ENCODE measurements at regions not wholly inside any gene's neighbourhood (a gene's known extent, or its start where the extent isn't known, plus 50 kb on each side); places are given as distances from the start of the nearest gene placed in this dataset.
"Not testable (repeated sequence)": the region's sequence is repeated elsewhere in the genome, so short reads cannot be mapped to it uniquely, and the experiment has no call there.

GRCh38 chr2:111429353-111429752 lies 308.6 kb downstream of the BCL2L11 start:
- H3K36me3 ChIP-seq (ENCODE audit: control insufficient read depth in 1 of 2, insufficient read depth in 2 of 2, low read length in 2 of 2); BruUV-seq (replicated peaks); H3K4me2 ChIP-seq (ENCODE audit: low read length); H3K4me1 ChIP-seq (ENCODE audit: control insufficient read depth in 1 of 2, insufficient read depth in 2 of 2, low read length in 2 of 2); H3K9me3 ChIP-seq (ENCODE audit: control insufficient read depth in 1 of 2, insufficient read depth in 1 of 2, low read depth in 1 of 2, low read length in 2 of 2); H3K9me2 ChIP-seq (ENCODE audit: insufficient read depth); DNase-seq (ENCODE audit: low read depth, low spot score); H3K9ac ChIP-seq (ENCODE audit: low read length); H3K4me3 ChIP-seq (replicated peaks in 1 of 2; ENCODE audit: low read depth in 1 of 2, low read length in 2 of 2); H4K20me1 ChIP-seq (ENCODE audit: insufficient read depth); H3K27ac ChIP-seq (ENCODE audit: low read depth, low read length); POLR2A ChIA-PET; CTCF ChIA-PET; ATAC-seq; RAD21 ChIA-PET (ENCODE audit: low non-redundant PET in 1 of 2, low total read pairs in 2 of 2, uncharacterized antibody in 2 of 2, unreplicated experiment in 2 of 2); H2AFZ ChIP-seq (ENCODE audit: low read depth, low read length, poor library complexity, severe bottlenecking); intact Hi-C loops (cut with micrococcal nuclease); H3K27me3 ChIP-seq (ENCODE audit: insufficient read depth, low read length): not testable (repeated sequence)
- peaks cover 15% of the 10 kb centered on the region; the same call in 1 of the 2 replicates for H3K79me2 ChIP-seq (ENCODE audit: insufficient read depth, low read length)

GRCh38 chr2:111430817-111431661 lies 310.3 kb downstream of the BCL2L11 start:
- H3K9me3 ChIP-seq (ENCODE audit: control insufficient read depth in 1 of 2, insufficient read depth in 1 of 2, low read depth in 1 of 2, low read length in 2 of 2); H3K36me3 ChIP-seq (ENCODE audit: control insufficient read depth in 1 of 2, insufficient read depth in 2 of 2, low read length in 2 of 2); H2AFZ ChIP-seq (ENCODE audit: low read depth, low read length, poor library complexity, severe bottlenecking); CTCF ChIA-PET; H3K27me3 ChIP-seq (ENCODE audit: insufficient read depth, low read length); H3K4me2 ChIP-seq (ENCODE audit: low read length); H3K9me2 ChIP-seq (ENCODE audit: insufficient read depth); POLR2A ChIA-PET; intact Hi-C loops (cut with micrococcal nuclease); H3K4me1 ChIP-seq (ENCODE audit: control insufficient read depth in 1 of 2, insufficient read depth in 2 of 2, low read length in 2 of 2); H3K27ac ChIP-seq (ENCODE audit: low read depth, low read length); H3K4me3 ChIP-seq (replicated peaks in 1 of 2; ENCODE audit: low read depth in 1 of 2, low read length in 2 of 2); ATAC-seq; H4K20me1 ChIP-seq (ENCODE audit: insufficient read depth); H3K9ac ChIP-seq (ENCODE audit: low read length); BruUV-seq (replicated peaks); DNase-seq (ENCODE audit: low read depth, low spot score); RAD21 ChIA-PET (ENCODE audit: low non-redundant PET in 1 of 2, low total read pairs in 2 of 2, uncharacterized antibody in 2 of 2, unreplicated experiment in 2 of 2): not testable (repeated sequence)
- peaks cover 18% of the 10 kb centered on the region; the same call in 1 of the 2 replicates for H3K79me2 ChIP-seq (ENCODE audit: insufficient read depth, low read length)

GRCh38 chr2:111432423-111432822 lies 311.7 kb downstream of the BCL2L11 start:
- H3K27ac ChIP-seq (ENCODE audit: low read depth, low read length); DNase-seq (ENCODE audit: low read depth, low spot score); H3K4me1 ChIP-seq (ENCODE audit: control insufficient read depth in 1 of 2, insufficient read depth in 2 of 2, low read length in 2 of 2); H4K20me1 ChIP-seq (ENCODE audit: insufficient read depth); H2AFZ ChIP-seq (ENCODE audit: low read depth, low read length, poor library complexity, severe bottlenecking); H3K9me2 ChIP-seq (ENCODE audit: insufficient read depth); ATAC-seq; H3K4me2 ChIP-seq (ENCODE audit: low read length); H3K27me3 ChIP-seq (ENCODE audit: insufficient read depth, low read length); CTCF ChIA-PET; H3K9me3 ChIP-seq (ENCODE audit: control insufficient read depth in 1 of 2, insufficient read depth in 1 of 2, low read depth in 1 of 2, low read length in 2 of 2); H3K4me3 ChIP-seq (replicated peaks in 1 of 2; ENCODE audit: low read depth in 1 of 2, low read length in 2 of 2); intact Hi-C loops (cut with micrococcal nuclease); RAD21 ChIA-PET (ENCODE audit: low non-redundant PET in 1 of 2, low total read pairs in 2 of 2, uncharacterized antibody in 2 of 2, unreplicated experiment in 2 of 2); H3K36me3 ChIP-seq (ENCODE audit: control insufficient read depth in 1 of 2, insufficient read depth in 2 of 2, low read length in 2 of 2); BruUV-seq (replicated peaks); H3K9ac ChIP-seq (ENCODE audit: low read length); POLR2A ChIA-PET: not testable (repeated sequence)
- peaks cover 15% of the 10 kb centered on the region; the same call in 1 of the 2 replicates for H3K79me2 ChIP-seq (ENCODE audit: insufficient read depth, low read length)

GRCh38 chr2:111432916-111433499 lies 312.3 kb downstream of the BCL2L11 start:
- intact Hi-C loops (cut with micrococcal nuclease); ATAC-seq; H3K9me3 ChIP-seq (ENCODE audit: control insufficient read depth in 1 of 2, insufficient read depth in 1 of 2, low read depth in 1 of 2, low read length in 2 of 2); POLR2A ChIA-PET; H4K20me1 ChIP-seq (ENCODE audit: insufficient read depth); RAD21 ChIA-PET (ENCODE audit: low non-redundant PET in 1 of 2, low total read pairs in 2 of 2, uncharacterized antibody in 2 of 2, unreplicated experiment in 2 of 2); BruUV-seq (replicated peaks); DNase-seq (ENCODE audit: low read depth, low spot score); CTCF ChIA-PET; H3K4me2 ChIP-seq (ENCODE audit: low read length); H3K4me3 ChIP-seq (replicated peaks in 1 of 2; ENCODE audit: low read depth in 1 of 2, low read length in 2 of 2); H3K9ac ChIP-seq (ENCODE audit: low read length); H3K4me1 ChIP-seq (ENCODE audit: control insufficient read depth in 1 of 2, insufficient read depth in 2 of 2, low read length in 2 of 2); H3K9me2 ChIP-seq (ENCODE audit: insufficient read depth); H3K27ac ChIP-seq (ENCODE audit: low read depth, low read length); H3K36me3 ChIP-seq (ENCODE audit: control insufficient read depth in 1 of 2, insufficient read depth in 2 of 2, low read length in 2 of 2); H2AFZ ChIP-seq (ENCODE audit: low read depth, low read length, poor library complexity, severe bottlenecking); H3K27me3 ChIP-seq (ENCODE audit: insufficient read depth, low read length): not testable (repeated sequence)
- peaks cover 15% of the 10 kb centered on the region; the same call in 1 of the 2 replicates for H3K79me2 ChIP-seq (ENCODE audit: insufficient read depth, low read length)

Data from HCT116 (cell line).